Vagina (tissue), 2 donors: ENCODE measurements at regions not wholly inside any gene's neighbourhood (a gene's known extent, or its start where the extent isn't known, plus 50 kb on each side); places are given as distances from the start of the nearest gene placed in this dataset.

Experiments used
- POLR2A ChIP-seq, 2 donors: fragments of 450-650 bp; IDR thresholded peaks; one replicate each; pipeline ENCODE4 v1.6.1; 2017; ENCODE audit warnings: antibody characterized with exemption in 2 of 2, mild to moderate bottlenecking in 2 of 2, moderate library complexity in 2 of 2
- POLR2AphosphoS5 ChIP-seq, 2 donors: sonication (generic); formaldehyde crosslinking; IDR thresholded peaks; one replicate each; pipeline ENCODE4 v1.9.0; 2017; ENCODE audit warnings: antibody characterized with exemption in 2 of 2, mild to moderate bottlenecking in 2 of 2, low read depth in 1 of 2; ENCODE audit not compliant: insufficient read depth in 1 of 2

- no peak for TF ChIP-seq POLR2A (IDR thresholded peaks at IDR 0.05)
- TF ChIP-seq POLR2AphosphoS5 (IDR thresholded peaks at IDR 0.05; ENCODE audit: insufficient read depth in 1 of 2, low read depth in 1 of 2), result no peak
These were observed 71.7 kb upstream of the RAD23B start for GRCh38 chr9:107211284-107211923.
